ENCODE measurements at regions not wholly inside any gene's neighbourhood (a gene's known extent, or its start where the extent isn't known, plus 50 kb on each side); places are given as distances from the start of the nearest gene placed in this dataset.

DNA sequence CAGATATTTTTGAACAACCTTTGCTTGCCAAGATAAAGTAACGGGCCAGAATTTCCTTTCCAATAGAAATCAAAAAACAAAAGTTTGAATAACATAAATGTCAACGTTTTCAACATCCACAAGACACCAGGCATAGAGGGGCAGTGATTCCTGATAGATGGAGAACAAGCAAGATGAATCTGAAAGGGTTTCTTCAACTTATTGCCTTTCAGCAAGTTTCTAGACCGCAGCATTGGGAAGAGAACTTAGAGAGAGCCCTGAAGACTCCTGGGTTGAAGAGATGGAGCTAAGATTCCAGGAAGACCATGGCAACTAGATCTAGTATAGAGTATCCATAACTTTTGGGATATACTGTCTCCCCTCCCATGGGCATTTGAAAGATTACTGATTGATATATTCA lies 751.4 kb upstream of the CTNND2 start:
- BruUV-seq (replicated peaks), result no TSS peak

DNA sequence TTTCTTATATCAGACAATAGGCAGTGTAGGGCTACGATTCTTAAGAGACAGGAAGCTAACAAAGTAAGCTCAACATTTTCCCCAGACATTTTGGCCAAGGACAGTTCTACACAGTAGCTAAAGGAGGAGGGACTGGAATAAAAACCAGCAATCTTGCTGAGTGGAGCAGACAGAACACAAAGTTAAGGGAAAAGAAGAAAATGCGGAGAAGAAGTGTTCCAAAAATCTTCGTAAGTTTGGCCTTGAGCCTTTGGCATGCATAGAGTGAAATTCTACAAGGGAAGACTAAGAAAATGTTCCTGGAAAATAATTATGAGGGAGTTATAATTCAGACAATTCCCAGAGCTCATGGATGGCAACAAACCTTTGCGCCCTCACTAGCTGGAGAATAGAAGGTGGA lies 748.0 kb upstream of the CTNND2 start:
- DNase-seq (ENCODE audit: low spot score), result no peak
- no peak overlapping the region for H2AFZ ChIP-seq (ENCODE audit: low read length)
- no peaks in the 10 kb centered on the region for H3K4me1 ChIP-seq (ENCODE audit: insufficient read depth, low read length, poor library complexity, severe bottlenecking)
- H3K27ac ChIP-seq (ENCODE audit: low read depth, low read length, poor library complexity, severe bottlenecking), result no peak overlapping the region
- no TSS peak for BruUV-seq (replicated peaks)
- intact Hi-C loops (cut with micrococcal nuclease; ENCODE audit: unreplicated experiment), result no loop called here
- no peaks in the 10 kb centered on the region for H4K20me1 ChIP-seq (ENCODE audit: insufficient read depth, low read length)
- ChIA-PET POLR2A (no interaction called here), CTCF (ENCODE audit: unreplicated experiment) (no interaction called here)
- no peaks in the 10 kb centered on the region for H3K36me3 ChIP-seq (ENCODE audit: insufficient read depth, low read length)
- no peak overlapping the region for H3K4me2 ChIP-seq (ENCODE audit: low read length)
- no peaks in the 10 kb centered on the region for H3K9me3 ChIP-seq (ENCODE audit: low read length)
- TF ChIP-seq EZH2phosphoT487 (IDR thresholded peaks at IDR 0.05; ENCODE audit: borderline replicate concordance, low read depth, low read length), result no peak
- TF ChIP-seq, protein P1, sequence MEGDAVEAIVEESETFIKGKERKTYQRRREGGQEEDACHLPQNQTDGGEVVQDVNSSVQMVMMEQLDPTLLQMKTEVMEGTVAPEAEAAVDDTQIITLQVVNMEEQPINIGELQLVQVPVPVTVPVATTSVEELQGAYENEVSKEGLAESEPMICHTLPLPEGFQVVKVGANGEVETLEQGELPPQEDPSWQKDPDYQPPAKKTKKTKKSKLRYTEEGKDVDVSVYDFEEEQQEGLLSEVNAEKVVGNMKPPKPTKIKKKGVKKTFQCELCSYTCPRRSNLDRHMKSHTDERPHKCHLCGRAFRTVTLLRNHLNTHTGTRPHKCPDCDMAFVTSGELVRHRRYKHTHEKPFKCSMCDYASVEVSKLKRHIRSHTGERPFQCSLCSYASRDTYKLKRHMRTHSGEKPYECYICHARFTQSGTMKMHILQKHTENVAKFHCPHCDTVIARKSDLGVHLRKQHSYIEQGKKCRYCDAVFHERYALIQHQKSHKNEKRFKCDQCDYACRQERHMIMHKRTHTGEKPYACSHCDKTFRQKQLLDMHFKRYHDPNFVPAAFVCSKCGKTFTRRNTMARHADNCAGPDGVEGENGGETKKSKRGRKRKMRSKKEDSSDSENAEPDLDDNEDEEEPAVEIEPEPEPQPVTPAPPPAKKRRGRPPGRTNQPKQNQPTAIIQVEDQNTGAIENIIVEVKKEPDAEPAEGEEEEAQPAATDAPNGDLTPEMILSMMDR (conservative IDR thresholded peaks at IDR 0.05; ENCODE audit: low read length), result no peak
- no peaks in the 10 kb centered on the region for H3K9me2 ChIP-seq (ENCODE audit: insufficient read depth, low read length)
- H3K4me3 ChIP-seq (ENCODE audit: low read depth, low read length, poor library complexity, severe bottlenecking), result no peak overlapping the region
- no peaks in the 10 kb centered on the region for H3K79me2 ChIP-seq (ENCODE audit: insufficient read depth, low read depth, low read length)

More for the DNA sequence above, 751.4 kb upstream of the CTNND2 start:
- no peaks in the 10 kb centered on the region for H3K36me3 ChIP-seq (ENCODE audit: insufficient read depth, low read length)
- POLR2A ChIA-PET, result no interaction called here
- H3K4me3 ChIP-seq (ENCODE audit: low read depth, low read length, poor library complexity, severe bottlenecking), result no peak overlapping the region
- no peaks in the 10 kb centered on the region for H3K9me2 ChIP-seq (ENCODE audit: insufficient read depth, low read length)
- TF ChIP-seq EZH2phosphoT487 (IDR thresholded peaks at IDR 0.05; ENCODE audit: borderline replicate concordance, low read depth, low read length), result no peak
- TF ChIP-seq, protein P1 (conservative IDR thresholded peaks at IDR 0.05; ENCODE audit: low read length), result no peak
- no peak for DNase-seq (ENCODE audit: low spot score)
- H2AFZ ChIP-seq (ENCODE audit: low read length), result no peak overlapping the region
- H3K79me2 ChIP-seq (ENCODE audit: insufficient read depth, low read depth, low read length), result no peaks in the 10 kb centered on the region
- H3K4me1 ChIP-seq (ENCODE audit: insufficient read depth, low read length, poor library complexity, severe bottlenecking), result no peaks in the 10 kb centered on the region
- H3K9me3 ChIP-seq (ENCODE audit: low read length), result no peaks in the 10 kb centered on the region; the same call in 1 of the 2 replicates
- CTCF ChIA-PET (ENCODE audit: unreplicated experiment), result no interaction called here
- H4K20me1 ChIP-seq (ENCODE audit: insufficient read depth, low read length), result no peaks in the 10 kb centered on the region
- H3K4me2 ChIP-seq (ENCODE audit: low read length), result no peak overlapping the region
- intact Hi-C loops (cut with micrococcal nuclease; ENCODE audit: unreplicated experiment), result no loop called here
- H3K27ac ChIP-seq (ENCODE audit: low read depth, low read length, poor library complexity, severe bottlenecking), result no peak overlapping the region

DNA sequence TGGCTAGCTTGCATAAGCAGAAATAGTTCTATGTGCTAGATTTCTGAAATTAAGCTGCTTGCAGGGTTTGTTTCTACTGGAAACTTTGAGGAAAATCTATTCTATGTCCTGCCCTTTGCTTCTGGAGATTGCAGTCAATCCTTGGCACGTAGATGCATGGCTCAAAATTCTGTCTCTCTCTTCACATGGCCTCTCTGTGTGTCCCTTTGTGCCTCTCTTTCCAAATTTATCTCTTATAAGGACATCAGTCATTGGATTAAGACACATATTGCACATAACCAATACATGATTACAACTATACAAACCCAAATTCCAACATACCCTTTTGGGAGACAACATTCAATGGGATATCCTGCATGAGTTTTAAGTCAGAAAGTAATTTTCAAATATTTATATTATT lies 744.3 kb upstream of the CTNND2 start:
- POLR2A ChIA-PET, result no interaction called here
- intact Hi-C loops (cut with micrococcal nuclease; ENCODE audit: unreplicated experiment), result no loop called here
- H3K27ac ChIP-seq (ENCODE audit: low read depth, low read length, poor library complexity, severe bottlenecking), result no peak overlapping the region

More for the DNA sequence above, 744.3 kb upstream of the CTNND2 start:
- TF ChIP-seq, protein P1 (conservative IDR thresholded peaks at IDR 0.05; ENCODE audit: low read length), result no peak
- no peak for TF ChIP-seq EZH2phosphoT487 (IDR thresholded peaks at IDR 0.05; ENCODE audit: borderline replicate concordance, low read depth, low read length)
- Histone ChIP-seq H3K4me1 (ENCODE audit: insufficient read depth, low read length, poor library complexity, severe bottlenecking) (no peaks in the 10 kb centered on the region), H4K20me1 (ENCODE audit: insufficient read depth, low read length) (no peaks in the 10 kb centered on the region), H3K9me3 (ENCODE audit: low read length) (no peaks in the 10 kb centered on the region), H3K79me2 (ENCODE audit: insufficient read depth, low read depth, low read length) (no peaks in the 10 kb centered on the region), H3K4me2 (ENCODE audit: low read length) (no peak overlapping the region), H3K4me3 (ENCODE audit: low read depth, low read length, poor library complexity, severe bottlenecking) (no peak overlapping the region), H2AFZ (ENCODE audit: low read length) (no peak overlapping the region), H3K36me3 (ENCODE audit: insufficient read depth, low read length) (no peaks in the 10 kb centered on the region), H3K9me2 (ENCODE audit: insufficient read depth, low read length) (no peaks in the 10 kb centered on the region)
- BruUV-seq (replicated peaks), result no TSS peak
- no peak for DNase-seq (ENCODE audit: low spot score)
- CTCF ChIA-PET (ENCODE audit: unreplicated experiment), result no interaction called here
